Omental fat pad (tissue), 3 donors: ENCODE measurements at regions not wholly inside any gene's neighbourhood (a gene's known extent, or its start where the extent isn't known, plus 50 kb on each side); places are given as distances from the start of the nearest gene placed in this dataset.

Experiments
- ATAC-seq: fragments of 150-250 bp; one replicate; pipeline ENCODE4 v1.9.1; 2016; ENCODE audit warnings: mild to moderate bottlenecking, moderate library complexity; ENCODE audit not compliant: low FRiP score
- DNase-seq: peaks from one replicate; pipeline ENCODE4 v3.0.0-alpha.2; 2019; ENCODE audit warnings: low spot score
- CTCF ChIP-seq, 3 donors: fragments of 450-650 bp; IDR thresholded peaks; one replicate each; pipeline ENCODE4 v1.5.1; 2016 to 2017; ENCODE audit warnings: antibody characterized with exemption in 3 of 3, mild to moderate bottlenecking in 3 of 3, moderate library complexity in 2 of 3

- DNase-seq (no peak), ATAC-seq (no peak)
- no peak for TF ChIP-seq CTCF (IDR thresholded peaks at IDR 0.05)
Measured at GRCh38 chr6:144660561-144661115, 375.5 kb downstream of the UTRN start.

GRCh38 chr6:144661116-144661806, 376.1 kb downstream of the UTRN start:
- DNase-seq (no peak), ATAC-seq (no peak)
- no peak for TF ChIP-seq CTCF (IDR thresholded peaks at IDR 0.05)

GRCh38 chr6:144662812-144663365, 377.8 kb downstream of the UTRN start:
- DNase-seq, result no peak
- TF ChIP-seq CTCF (IDR thresholded peaks at IDR 0.05), result no peak
- no peak for ATAC-seq

GRCh38 chr6:144664281-144664680, 379.1 kb downstream of the UTRN start:
- no peak for TF ChIP-seq CTCF (IDR thresholded peaks at IDR 0.05)
- DNase-seq, result no peak
- ATAC-seq, result no peak

- DNase-seq, result no peak
- no peak for ATAC-seq
- TF ChIP-seq CTCF (IDR thresholded peaks at IDR 0.05), result no peak
Measured at GRCh38 chr6:144664947-144665346, 379.8 kb downstream of the UTRN start.

- DNase-seq (no peak), ATAC-seq (no peak)
- TF ChIP-seq CTCF (IDR thresholded peaks at IDR 0.05), result no peak
Measured at GRCh38 chr6:144665932-144666450, 380.9 kb downstream of the UTRN start.

GRCh38 chr6:144666781-144667180, 381.6 kb downstream of the UTRN start:
- ATAC-seq, result no peak
- TF ChIP-seq CTCF (IDR thresholded peaks at IDR 0.05), result no peak

More at GRCh38 chr6:144666781-144667180, 381.6 kb downstream of the UTRN start:
- DNase-seq, result no peak
